NCI-H1694 (cell line): ENCODE measurements at regions not wholly inside any gene's neighbourhood (a gene's known extent, or its start where the extent isn't known, plus 50 kb on each side); places are given as distances from the start of the nearest gene placed in this dataset.
A peak's percentile ranks its signal among the peaks of the same experiment; 100 is the strongest.
"Not testable (repeated sequence)": the region's sequence is repeated elsewhere in the genome, so short reads cannot be mapped to it uniquely, and the experiment has no call there.

Experiments used
- DNase-seq: peaks from one replicate; lab custom pipeline; 2025; lab: John Stamatoyannopoulos, UW

GRCh38 chr9:2354856-2355696 lies 266.5 kb upstream of the VLDLR start:
- no peak for DNase-seq

DNA sequence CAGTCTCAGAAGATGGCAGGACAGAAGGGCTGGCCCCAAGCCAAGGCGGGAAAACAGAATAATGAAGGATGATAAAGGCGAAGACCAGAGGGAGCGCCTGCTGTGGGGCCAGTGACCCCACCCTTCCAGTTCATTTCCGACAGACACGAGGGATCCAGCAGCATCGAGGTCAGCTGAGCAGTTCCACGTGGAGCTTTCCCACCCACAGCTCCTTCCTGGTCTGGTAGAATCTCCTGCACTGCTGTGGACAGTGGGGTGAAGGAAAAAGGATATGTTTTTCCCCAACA lies 265.9 kb upstream of the VLDLR start:
- no peak for DNase-seq

DNA sequence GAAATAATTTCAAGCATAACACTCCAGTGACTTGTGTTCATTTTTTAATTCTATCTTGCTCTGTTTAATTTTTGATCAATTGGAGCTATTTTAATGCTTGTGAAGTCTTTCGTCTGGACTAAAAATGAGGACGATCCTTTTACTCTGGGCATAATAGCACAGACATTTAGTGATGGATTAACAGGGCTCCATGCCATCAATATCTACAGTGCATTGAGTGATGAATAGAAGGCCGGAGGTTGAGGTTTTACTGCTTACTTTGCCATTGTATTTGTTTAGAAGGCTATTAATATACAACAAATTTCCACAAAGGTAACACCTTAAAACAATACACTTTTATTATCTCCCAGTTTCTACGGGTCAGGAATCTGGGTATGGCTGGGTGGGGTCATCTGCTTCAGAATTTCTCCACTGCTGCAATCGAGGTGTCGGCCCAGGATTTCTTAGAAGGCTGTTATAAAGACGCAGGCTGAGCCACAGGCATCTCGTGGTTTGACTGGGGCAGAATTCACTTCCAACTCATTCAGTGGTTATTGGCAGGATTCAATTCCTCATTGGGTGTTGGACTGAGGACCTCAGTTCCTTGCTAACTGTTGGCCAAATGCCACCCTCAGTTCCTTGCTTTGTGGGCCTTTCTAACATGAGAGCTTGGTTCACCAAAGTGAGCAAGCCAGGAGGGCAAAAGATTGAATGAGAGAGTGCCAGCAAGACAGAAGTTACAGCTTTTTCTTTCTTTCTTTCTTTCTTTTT lies 265.4 kb upstream of the VLDLR start:
- no peak for DNase-seq

- DNase-seq = peak; percentile 67
These were observed 261.6 kb upstream of the VLDLR start for GRCh38 chr9:2359891-2360471.

- DNase-seq = no peak
These were observed 259.4 kb upstream of the VLDLR start for GRCh38 chr9:2362150-2362549.

GRCh38 chr9:2363138-2363745 lies 258.3 kb upstream of the VLDLR start:
- DNase-seq = no peak

DNA sequence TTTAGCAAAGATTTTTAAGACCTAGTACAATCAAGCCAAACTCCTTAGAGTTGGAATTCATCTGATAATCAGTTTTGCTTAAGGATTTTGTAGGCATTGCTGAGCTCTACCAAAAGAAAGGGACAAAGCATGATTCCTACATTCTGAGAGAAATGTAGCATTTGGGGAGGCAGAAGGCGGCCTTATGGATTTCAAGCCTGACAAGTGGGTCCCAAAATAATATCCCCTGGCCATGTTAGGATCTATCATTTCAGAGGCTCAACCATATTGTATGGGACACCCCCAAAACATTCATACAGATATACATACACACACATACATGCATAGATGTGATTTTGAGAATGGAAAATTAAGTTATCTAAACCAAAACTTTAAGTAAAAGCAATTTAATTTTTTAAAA lies 257.8 kb upstream of the VLDLR start:
- no peak for DNase-seq

- no peak for DNase-seq
These were observed 253.6 kb upstream of the VLDLR start for GRCh38 chr9:2367970-2368369.

GRCh38 chr9:2373648-2374047 lies 247.9 kb upstream of the VLDLR start:
- DNase-seq = no peak

DNA sequence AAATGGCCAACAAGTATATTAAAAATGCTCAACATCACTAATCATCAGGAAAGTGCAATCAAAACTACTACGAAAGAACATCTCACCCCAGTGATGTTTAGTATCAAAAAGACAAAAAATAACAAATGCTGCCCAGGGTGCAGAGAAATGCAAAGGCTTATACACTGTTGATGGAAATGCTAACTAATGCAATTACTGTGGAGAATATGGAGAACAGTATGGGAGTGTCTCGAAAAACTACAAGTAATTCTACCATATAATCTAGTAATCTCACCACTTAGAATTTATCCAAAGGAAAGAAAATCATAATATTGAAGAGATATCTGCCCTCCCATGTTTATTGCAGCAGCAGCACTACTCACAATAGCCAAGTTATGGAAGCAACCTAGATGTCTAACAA lies 246.5 kb upstream of the VLDLR start:
- no peak for DNase-seq

- DNase-seq = no peak
These were observed 244.5 kb upstream of the VLDLR start for GRCh38 chr9:2377117-2377516.

DNA sequence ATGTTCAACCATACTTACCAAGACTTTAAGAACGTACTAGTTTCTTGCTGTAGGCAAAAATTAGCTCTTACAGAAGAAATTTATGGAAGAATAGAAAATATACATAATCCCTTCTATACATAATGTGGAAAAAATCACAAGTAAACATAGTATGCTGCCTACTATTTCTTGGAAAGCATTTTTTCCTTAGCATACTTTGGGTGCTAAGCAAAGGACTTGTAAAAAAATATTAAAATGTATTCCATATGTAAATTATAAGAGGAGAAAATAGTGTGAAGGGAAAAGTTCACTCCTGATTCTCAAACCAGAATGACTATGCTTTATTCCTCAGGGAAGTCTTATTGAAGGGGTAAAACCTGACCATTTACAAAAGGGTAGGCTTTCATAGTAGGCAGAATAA lies 243.8 kb upstream of the VLDLR start:
- no peak for DNase-seq

DNA sequence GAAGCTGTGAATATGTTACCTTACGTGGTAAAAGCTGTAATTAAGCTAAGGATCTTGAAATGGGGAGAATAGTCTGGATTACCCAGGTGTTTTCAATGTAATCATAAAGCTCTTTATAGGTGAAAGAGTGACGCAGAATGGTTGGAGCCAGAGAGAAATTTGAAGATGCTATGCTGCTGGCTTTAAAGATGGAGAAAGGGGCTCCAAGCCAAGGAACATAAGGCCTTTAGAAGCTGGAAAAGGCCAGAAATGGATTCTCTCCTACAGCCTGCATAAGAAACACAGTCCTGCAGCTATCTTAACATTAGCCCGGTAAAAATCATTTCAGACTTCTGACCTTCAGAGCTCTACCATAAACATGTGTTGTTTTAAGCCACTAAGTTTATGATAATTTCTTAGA lies 243.3 kb upstream of the VLDLR start:
- no peak for DNase-seq

GRCh38 chr9:2378816-2379215 lies 242.8 kb upstream of the VLDLR start:
- DNase-seq = no peak

DNA sequence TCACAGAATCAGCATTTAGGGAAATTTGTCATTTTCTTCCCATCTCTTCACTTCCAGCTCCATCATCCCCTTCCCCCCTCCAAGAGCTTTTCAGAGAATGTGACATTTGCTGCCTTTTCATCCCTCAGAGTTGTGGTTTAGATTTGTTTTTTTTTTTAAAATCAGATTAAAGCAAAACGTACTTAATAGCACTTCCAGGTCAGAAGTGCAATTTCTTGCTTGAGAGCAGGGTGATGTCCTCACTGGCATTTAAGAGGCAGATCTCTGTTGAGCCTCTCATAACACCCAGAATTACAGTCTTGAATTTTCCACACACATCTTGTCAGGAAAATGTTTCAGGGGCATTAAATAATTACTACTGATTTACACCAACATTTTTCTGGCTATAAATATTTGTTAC lies 236.8 kb upstream of the VLDLR start:
- DNase-seq = no peak

GRCh38 chr9:2385746-2386145 lies 235.8 kb upstream of the VLDLR start:
- DNase-seq = peak; percentile 81

DNA sequence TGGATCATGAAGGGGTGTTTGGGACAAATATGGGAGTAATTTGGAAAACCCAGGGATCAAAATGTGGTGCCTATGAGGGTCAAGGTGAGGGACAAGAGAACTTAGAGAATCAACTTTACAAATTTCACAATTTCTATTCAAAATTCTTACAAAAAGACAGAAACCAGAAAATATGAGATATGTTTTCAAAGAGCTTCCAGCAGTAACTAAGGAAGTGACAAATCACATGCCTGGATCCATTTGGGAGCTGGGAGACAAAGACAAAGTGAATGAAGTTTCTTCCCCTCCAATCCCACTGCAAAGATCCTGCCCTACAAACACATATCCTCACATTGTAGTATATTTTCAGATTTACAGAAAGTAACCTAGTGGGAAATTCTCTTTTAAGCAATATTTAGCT lies 235.0 kb upstream of the VLDLR start:
- DNase-seq = no peak

GRCh38 chr9:2387166-2387565 lies 234.4 kb upstream of the VLDLR start:
- DNase-seq = no peak

GRCh38 chr9:2389404-2389803 lies 232.2 kb upstream of the VLDLR start:
- DNase-seq = no peak

DNA sequence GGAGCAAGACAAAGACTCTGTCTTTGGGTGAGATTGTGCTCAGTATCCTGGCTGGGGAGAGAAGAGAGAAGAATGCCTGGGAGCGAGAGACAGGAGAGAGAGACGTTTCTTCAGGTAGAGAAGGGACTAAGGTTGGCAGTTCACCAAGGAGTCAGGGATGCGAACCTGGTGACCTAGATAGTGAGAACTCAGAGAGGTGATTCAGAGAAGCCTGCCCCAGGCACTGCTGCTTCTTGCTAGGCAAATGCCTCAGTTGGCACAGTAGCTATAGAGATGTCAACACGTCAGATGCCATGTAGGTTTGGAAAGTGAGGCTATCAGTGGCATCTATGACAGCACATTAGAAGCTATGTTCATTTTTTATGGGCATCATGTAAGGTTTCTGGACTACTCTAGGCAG lies 231.6 kb upstream of the VLDLR start:
- no peak for DNase-seq

GRCh38 chr9:2391509-2392132 lies 230.0 kb upstream of the VLDLR start:
- DNase-seq = not testable (repeated sequence)

- not testable (repeated sequence) for DNase-seq
These were observed 227.4 kb upstream of the VLDLR start for GRCh38 chr9:2394087-2394741.
